GM21367 (cell line): ENCODE measurements at regions not wholly inside any gene's neighbourhood (a gene's known extent, or its start where the extent isn't known, plus 50 kb on each side); places are given as distances from the start of the nearest gene placed in this dataset.
"Not testable (repeated sequence)": the region's sequence is repeated elsewhere in the genome, so short reads cannot be mapped to it uniquely, and the experiment has no call there.

Experiments
- ATAC-seq: cut with Tn5 transposase; IDR thresholded peaks from one replicate; pipeline ENCODE4 v1.9.1; 2021; ENCODE audit not compliant: unreplicated experiment

GRCh38 chr20:6715401-6715941, 52.0 kb upstream of the BMP2 start:
- no peak for ATAC-seq

GRCh38 chr20:6714279-6714711, 53.2 kb upstream of the BMP2 start:
- ATAC-seq = no peak

- ATAC-seq = no peak
Observed at GRCh38 chr20:6711951-6712649, 55.4 kb upstream of the BMP2 start.

- no peak for ATAC-seq
Observed at GRCh38 chr20:6709910-6710595, 57.4 kb upstream of the BMP2 start.

GRCh38 chr20:6708010-6708409, 59.5 kb upstream of the BMP2 start:
- no peak for ATAC-seq

- ATAC-seq = no peak
Observed at GRCh38 chr20:6707321-6707831, 60.1 kb upstream of the BMP2 start.

- ATAC-seq = no peak
Observed at GRCh38 chr20:6705926-6706548, 61.4 kb upstream of the BMP2 start.

- no peak for ATAC-seq
Observed at GRCh38 chr20:6705106-6705766, 62.2 kb upstream of the BMP2 start.

- no peak for ATAC-seq
Observed at GRCh38 chr20:6704132-6704861, 63.2 kb upstream of the BMP2 start.

- no peak for ATAC-seq
Observed at GRCh38 chr20:6703656-6704055, 63.8 kb upstream of the BMP2 start.

GRCh38 chr20:6703047-6703446, 64.4 kb upstream of the BMP2 start:
- ATAC-seq = no peak

- no peak for ATAC-seq
Observed at GRCh38 chr20:6702144-6702543, 65.3 kb upstream of the BMP2 start.

- ATAC-seq = no peak
Observed at GRCh38 chr20:6700563-6701329, 66.7 kb upstream of the BMP2 start.

GRCh38 chr20:6699921-6700562, 67.4 kb upstream of the BMP2 start:
- no peak for ATAC-seq

- no peak for ATAC-seq
Observed at GRCh38 chr20:6698723-6699122, 68.8 kb upstream of the BMP2 start.

GRCh38 chr20:6698056-6698455, 69.4 kb upstream of the BMP2 start:
- no peak for ATAC-seq

- no peak for ATAC-seq
Observed at GRCh38 chr20:6697228-6697972, 70.1 kb upstream of the BMP2 start.

GRCh38 chr20:6696001-6696400, 71.5 kb upstream of the BMP2 start:
- no peak for ATAC-seq

GRCh38 chr20:6693808-6694198, 73.7 kb upstream of the BMP2 start:
- ATAC-seq = not testable (repeated sequence)
